ENCODE measurements at regions not wholly inside any gene's neighbourhood (a gene's known extent, or its start where the extent isn't known, plus 50 kb on each side); places are given as distances from the start of the nearest gene placed in this dataset.

DNA sequence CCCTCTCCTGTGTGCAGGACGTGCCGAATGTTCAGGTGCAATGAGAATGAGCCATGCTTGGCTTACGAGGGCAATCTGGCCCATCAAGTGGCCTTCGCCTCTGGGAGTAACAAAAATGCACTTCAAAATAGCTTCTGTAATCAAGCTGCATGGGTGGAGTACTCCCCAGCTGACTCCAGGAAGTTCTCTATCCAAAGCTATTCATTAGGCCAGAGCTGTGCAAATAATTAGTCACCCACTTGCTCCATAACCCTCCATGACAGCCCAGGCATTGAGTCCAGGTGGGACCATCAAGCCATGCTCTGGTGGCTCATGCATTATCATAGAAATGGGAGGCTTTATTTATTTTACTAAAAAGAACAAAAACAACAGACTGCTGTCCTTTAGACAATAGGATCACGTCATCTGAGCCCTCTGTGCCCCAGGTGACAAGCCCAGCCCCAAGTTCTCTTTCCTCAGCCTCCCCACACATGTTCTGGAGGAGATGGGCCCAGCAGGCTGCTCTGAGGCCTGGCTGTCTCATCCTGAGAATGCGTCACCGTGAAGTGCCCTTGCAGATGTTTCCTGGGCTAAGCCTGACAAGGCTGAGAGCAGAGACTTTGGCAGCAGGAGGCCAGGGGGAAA is 244.7 kb downstream of the ETS1 start:
- POLR2A ChIA-PET: interaction anchor here (0.6 to 3.1 kb wide), 3 partner anchors 18 to 153 kb away, joined by 5 to 39 read pairs (median 7); no protein-coding TSS in a partner anchor
- peak overlapping the region; percentile 95 for H3K27ac Mint-ChIP-seq
- no peaks in the 10 kb centered on the region for H3K27me3 Mint-ChIP-seq
- CTCF ChIA-PET: interaction anchor here (0.5 to 4.7 kb wide), 15 partner anchors 14 to 287 kb away, joined by 3 to 37 read pairs (median 4); no protein-coding TSS in a partner anchor
- H3K4me3 Mint-ChIP-seq: peak overlapping the region; percentile 65
- H3K4me1 Mint-ChIP-seq: peaks cover 97% of the 10 kb centered on the region
- peaks cover 10% of the 10 kb centered on the region for H3K36me3 Mint-ChIP-seq (ENCODE audit: low read depth)
- intact Hi-C loops (cut with DNase I, micrococcal nuclease): loop anchor here (1.0 to 5.0 kb wide), 13 partner anchors 13 to 288 kb away; no protein-coding TSS in a partner anchor
- ATAC-seq: peak; percentile 68
- peak; percentile 91 for DNase-seq
- H3K9me3 Mint-ChIP-seq (ENCODE audit: low read depth): peaks cover 4% of the 10 kb centered on the region

DNA sequence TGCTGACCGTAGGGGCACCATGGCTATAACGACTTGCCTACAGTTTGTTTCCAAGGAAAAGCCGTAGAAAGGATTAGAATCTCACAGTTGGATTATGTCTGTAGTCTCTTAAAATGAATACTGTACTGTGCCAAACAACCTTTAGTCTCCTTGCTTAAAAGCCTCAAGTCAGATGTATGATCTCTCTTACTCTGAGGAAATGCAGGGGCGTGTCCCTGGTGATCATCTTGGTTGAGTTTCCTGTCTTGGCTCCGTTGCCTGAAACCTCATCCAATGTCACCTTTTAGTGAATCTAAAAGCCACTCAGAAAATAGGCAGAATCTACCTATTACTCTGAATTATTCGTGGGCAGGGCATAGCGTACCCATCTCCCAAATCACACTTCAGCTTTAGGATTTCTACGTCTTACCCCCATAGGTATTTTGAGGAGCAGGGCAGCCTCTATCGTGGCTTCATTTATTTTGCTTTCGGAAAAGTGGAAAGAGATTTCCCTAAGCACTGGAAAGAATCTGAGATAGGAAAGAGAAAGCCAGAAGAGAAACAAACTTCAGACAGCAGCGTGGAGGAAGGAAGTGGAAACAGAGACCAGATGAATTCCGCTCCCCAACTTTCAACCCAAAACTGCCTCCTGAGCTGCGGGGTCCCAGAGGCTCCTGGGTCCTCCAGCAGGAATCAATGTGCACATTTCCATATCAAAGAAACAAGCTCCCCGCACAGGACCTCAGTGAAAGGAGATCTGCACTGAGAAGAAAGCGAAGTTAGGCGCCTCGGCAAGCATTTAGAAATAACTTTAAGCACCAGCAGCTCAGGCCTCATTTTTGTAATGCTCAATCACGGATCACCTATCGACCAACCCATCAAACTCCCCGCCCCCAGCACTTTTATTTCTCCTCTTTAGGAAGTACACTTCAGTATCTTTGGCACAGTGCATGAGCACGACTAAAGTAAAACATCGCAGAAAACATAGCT is 245.8 kb downstream of the ETS1 start:
- DNase-seq (peak; percentile 75), ATAC-seq (peak; percentile 17)
- peak overlapping the region; percentile 95 for H3K27ac Mint-ChIP-seq
- H3K36me3 Mint-ChIP-seq (ENCODE audit: low read depth): peaks cover 7% of the 10 kb centered on the region
- peaks cover 4% of the 10 kb centered on the region for H3K9me3 Mint-ChIP-seq (ENCODE audit: low read depth)
- H3K27me3 Mint-ChIP-seq: no peaks in the 10 kb centered on the region
- intact Hi-C loops (cut with DNase I, micrococcal nuclease): loop anchor here (1.0 to 5.0 kb wide), 7 partner anchors 12 to 289 kb away; no protein-coding TSS in a partner anchor
- H3K4me3 Mint-ChIP-seq: peak overlapping the region; percentile 65
- peaks cover 95% of the 10 kb centered on the region for H3K4me1 Mint-ChIP-seq
- POLR2A ChIA-PET: interaction anchor here (0.6 to 3.1 kb wide), 4 partner anchors 17 to 154 kb away, joined by 3 to 39 read pairs (median 6); no protein-coding TSS in a partner anchor
- CTCF ChIA-PET: interaction anchor here (0.6 to 4.7 kb wide), 15 partner anchors 13 to 288 kb away, joined by 3 to 37 read pairs (median 4); no protein-coding TSS in a partner anchor

DNA sequence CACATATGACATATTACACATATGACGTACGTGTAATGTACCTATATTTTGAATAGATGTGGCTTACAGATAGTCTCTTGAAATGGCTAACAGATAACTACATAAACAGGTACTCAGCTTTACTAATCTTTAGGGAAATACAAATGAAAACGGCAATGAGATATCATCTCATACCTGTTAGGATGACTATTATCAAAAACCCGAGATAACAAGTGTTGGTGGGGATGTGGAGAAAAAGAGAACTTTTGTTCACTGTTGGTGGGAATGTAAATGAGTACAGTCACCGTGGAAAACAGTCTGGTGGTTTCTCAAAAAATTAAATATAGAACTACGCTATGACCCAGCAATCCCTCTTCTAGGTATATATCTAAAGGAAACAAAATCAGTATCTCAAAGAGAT is 247.6 kb downstream of the ETS1 start:
- peak; percentile 14 for ATAC-seq
- peak overlapping the region; percentile 16 for H3K4me3 Mint-ChIP-seq
- DNase-seq: no peak
- H3K9me3 Mint-ChIP-seq (ENCODE audit: low read depth): peaks cover 4% of the 10 kb centered on the region
- POLR2A ChIA-PET: interaction anchor here (0.6 to 2.1 kb wide), 13 partner anchors 14 to 292 kb away, joined by 3 to 25 read pairs (median 4); no protein-coding TSS in a partner anchor
- H3K27me3 Mint-ChIP-seq: no peaks in the 10 kb centered on the region
- H3K36me3 Mint-ChIP-seq (ENCODE audit: low read depth): peaks cover 6% of the 10 kb centered on the region
- CTCF ChIA-PET: interaction anchor here (0.7 to 4.0 kb wide), 9 partner anchors 9 to 298 kb away, joined by 3 to 28 read pairs (median 4); no protein-coding TSS in a partner anchor
- peak overlapping the region; percentile 95 for H3K27ac Mint-ChIP-seq
- peaks cover 88% of the 10 kb centered on the region for H3K4me1 Mint-ChIP-seq
- intact Hi-C loops (cut with DNase I, micrococcal nuclease): loop anchor here (1.0 to 5.0 kb wide), 6 partner anchors 9 to 243 kb away; no protein-coding TSS in a partner anchor

DNA sequence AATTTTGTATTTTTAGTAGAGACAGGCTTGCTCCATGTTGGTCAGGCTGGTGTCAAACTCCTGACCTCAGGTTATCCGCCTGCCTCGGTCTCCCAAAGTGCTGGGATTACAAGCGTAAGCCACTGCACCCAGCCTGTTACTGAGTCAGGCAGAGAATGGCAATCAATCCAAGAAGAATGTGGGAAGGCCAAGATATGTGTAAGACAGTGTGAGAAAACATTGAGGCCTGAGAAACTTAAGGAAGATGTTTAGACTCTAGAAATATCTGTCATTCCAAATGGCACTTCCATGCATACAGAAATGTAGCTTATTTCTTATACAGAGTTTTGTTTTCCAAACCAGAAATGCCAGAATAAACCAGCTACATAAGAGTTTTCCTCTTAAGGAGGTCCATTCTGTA is 248.5 kb downstream of the ETS1 start:
- Mint-ChIP-seq H3K27ac (no peak overlapping the region), H3K4me3 (no peak overlapping the region), H3K27me3 (no peaks in the 10 kb centered on the region), H3K4me1 (peaks cover 87% of the 10 kb centered on the region), H3K9me3 (ENCODE audit: low read depth) (no peaks in the 10 kb centered on the region), H3K36me3 (ENCODE audit: low read depth) (peaks cover 2% of the 10 kb centered on the region)
- ChIA-PET CTCF (interaction anchor here (1.0 to 4.0 kb wide), 7 partner anchors 8 to 78 kb away, joined by 3 to 28 read pairs (median 4); no protein-coding TSS in a partner anchor), POLR2A (interaction anchor here (0.8 to 2.1 kb wide), 2 partner anchors 13 to 293 kb away, joined by 3 to 25 read pairs; no protein-coding TSS in a partner anchor)
- intact Hi-C loops (cut with DNase I, micrococcal nuclease): loop anchor here in 1 of 2 experiments (1.0 kb wide), 1 partner anchor 9 kb away; no protein-coding TSS in a partner anchor
- ATAC-seq (no peak), DNase-seq (no peak)

DNA sequence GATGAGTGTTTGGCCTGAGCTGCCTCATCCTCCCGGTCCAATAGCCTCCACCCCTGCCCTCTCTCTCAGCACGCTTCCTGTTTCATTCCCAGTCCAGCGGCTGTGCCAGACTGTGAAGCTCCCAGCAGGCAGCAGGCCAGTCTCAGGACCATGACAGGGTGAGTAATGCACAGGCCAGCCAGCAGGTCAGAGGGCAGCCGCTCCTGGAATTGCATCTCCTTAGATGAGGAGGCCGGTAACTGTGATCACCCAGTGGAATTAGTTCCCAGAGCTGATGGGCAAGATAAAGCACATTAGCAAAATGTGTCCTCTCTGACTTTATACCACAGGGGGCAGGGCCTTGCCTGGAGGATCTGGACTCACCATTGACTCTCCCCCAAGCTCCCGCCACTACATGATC is 251.2 kb downstream of the ETS1 start:
- ChIA-PET POLR2A (interaction anchor here (1.0 to 1.2 kb wide), 2 partner anchors 12 to 34 kb away, joined by 3 to 10 read pairs; no protein-coding TSS in a partner anchor), CTCF (interaction anchor here (0.6 to 1.4 kb wide), 8 partner anchors 9 to 179 kb away, joined by 3 to 5 read pairs (median 3); no protein-coding TSS in a partner anchor)
- peaks cover 2% of the 10 kb centered on the region for H3K36me3 Mint-ChIP-seq (ENCODE audit: low read depth)
- DNase-seq (no peak), ATAC-seq (no peak)
- H3K27ac Mint-ChIP-seq: no peak overlapping the region
- no peaks in the 10 kb centered on the region for H3K27me3 Mint-ChIP-seq
- intact Hi-C loops (cut with DNase I, micrococcal nuclease): no loop called here
- H3K4me3 Mint-ChIP-seq: no peak overlapping the region
- peaks cover 70% of the 10 kb centered on the region for H3K4me1 Mint-ChIP-seq
- no peaks in the 10 kb centered on the region for H3K9me3 Mint-ChIP-seq (ENCODE audit: low read depth)

DNA sequence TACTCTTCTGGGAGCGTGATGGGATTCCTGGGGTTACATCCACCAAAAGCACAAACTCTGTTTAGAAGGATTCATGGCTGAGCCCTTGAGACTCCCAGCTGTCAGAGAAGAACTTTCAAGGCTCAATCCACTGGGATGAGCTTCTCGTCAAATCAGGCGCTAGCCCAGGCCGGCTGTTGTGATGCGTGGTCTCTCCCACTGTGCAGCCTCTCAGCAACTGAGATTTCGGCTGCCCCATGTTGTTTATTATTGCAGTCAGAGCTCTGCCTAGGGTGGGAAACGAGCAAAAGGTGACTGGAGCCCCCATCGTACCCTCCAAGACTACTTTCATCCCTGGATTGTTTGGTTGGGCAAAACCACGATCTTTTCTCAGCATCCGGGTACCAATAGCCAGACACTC is 251.6 kb downstream of the ETS1 start:
- no peak for ATAC-seq
- POLR2A ChIA-PET: no interaction called here

DNA sequence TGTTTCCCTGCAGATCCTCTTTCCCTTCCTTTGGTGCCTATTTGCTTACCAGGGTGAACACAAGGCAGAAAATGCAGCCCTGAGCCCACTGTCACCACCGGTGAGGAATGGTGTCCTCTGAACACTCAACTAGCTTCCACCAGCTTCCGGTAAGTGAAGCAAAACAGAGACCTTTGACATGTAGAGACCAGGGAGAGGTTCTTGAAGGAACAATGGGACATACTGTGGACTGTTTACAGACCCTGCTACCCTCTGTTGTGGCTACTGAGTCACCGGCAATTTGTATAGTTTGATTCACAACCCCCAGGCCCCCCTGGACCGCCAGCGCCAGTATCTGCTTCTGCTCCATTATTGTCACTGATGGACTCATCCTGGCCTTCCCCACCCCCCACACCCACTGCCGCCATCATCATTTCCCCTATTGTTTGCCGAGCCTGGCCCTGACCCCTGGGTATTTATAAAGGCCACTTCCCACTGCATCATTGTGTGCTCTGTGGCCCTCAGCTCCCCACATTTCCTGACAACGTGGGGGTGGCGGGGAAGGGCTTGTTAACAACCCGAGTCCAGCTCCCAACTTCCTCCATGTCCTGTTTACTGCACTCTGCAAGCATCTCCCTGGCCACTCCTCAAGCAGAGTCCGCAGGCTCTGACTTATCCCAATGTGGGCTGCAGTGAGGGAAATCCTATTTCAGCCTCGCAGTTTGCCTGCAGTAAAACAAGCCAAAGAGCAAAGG is 252.9 kb downstream of the ETS1 start:
- Mint-ChIP-seq H3K4me1 (peaks cover 70% of the 10 kb centered on the region), H3K9me3 (ENCODE audit: low read depth) (no peaks in the 10 kb centered on the region), H3K27me3 (no peaks in the 10 kb centered on the region), H3K36me3 (ENCODE audit: low read depth) (peaks cover 4% of the 10 kb centered on the region), H3K27ac (no peak overlapping the region), H3K4me3 (no peak overlapping the region)
- POLR2A ChIA-PET: interaction anchor here (0.9 kb wide), 1 partner anchor 86 kb away, joined by 3 read pairs; no protein-coding TSS in a partner anchor
- ATAC-seq: no peak
- no peak for DNase-seq
- CTCF ChIA-PET: interaction anchor here (0.6 to 2.2 kb wide), 9 partner anchors 9 to 137 kb away, joined by 3 to 6 read pairs (median 4); no protein-coding TSS in a partner anchor
- intact Hi-C loops (cut with DNase I, micrococcal nuclease): no loop called here

More for the DNA sequence above, 251.6 kb downstream of the ETS1 start:
- intact Hi-C loops (cut with DNase I, micrococcal nuclease): no loop called here
- Mint-ChIP-seq H3K27ac (no peak overlapping the region), H3K4me1 (peaks cover 70% of the 10 kb centered on the region), H3K27me3 (no peaks in the 10 kb centered on the region), H3K9me3 (ENCODE audit: low read depth) (no peaks in the 10 kb centered on the region), H3K4me3 (no peak overlapping the region), H3K36me3 (ENCODE audit: low read depth) (peaks cover 2% of the 10 kb centered on the region)
- DNase-seq: no peak
- CTCF ChIA-PET: interaction anchor here (0.8 to 1.4 kb wide), 6 partner anchors 8 to 47 kb away, joined by 3 to 5 read pairs (median 4); no protein-coding TSS in a partner anchor

DNA sequence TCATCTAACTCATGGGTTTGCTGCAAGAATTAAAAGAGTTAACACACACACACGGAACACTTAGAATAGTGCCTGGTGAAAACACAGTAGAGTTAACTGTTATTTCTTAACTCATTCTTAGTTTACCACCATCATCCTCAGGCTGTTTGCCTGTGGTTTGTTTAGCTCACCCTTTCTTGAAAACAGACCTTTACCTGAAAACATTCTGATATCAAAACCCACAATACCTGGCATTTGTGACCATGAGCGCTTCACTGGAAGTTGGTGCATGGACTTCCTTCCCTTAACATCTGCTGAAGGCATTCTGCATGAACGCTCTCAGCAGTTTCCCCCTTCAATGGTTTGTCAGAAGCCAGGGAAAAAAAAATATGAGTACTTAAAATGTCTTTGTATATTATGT is 256.0 kb downstream of the ETS1 start:
- Mint-ChIP-seq H3K27me3 (no peaks in the 10 kb centered on the region), H3K4me1 (peaks cover 76% of the 10 kb centered on the region), H3K4me3 (no peak overlapping the region), H3K36me3 (ENCODE audit: low read depth) (peaks cover 4% of the 10 kb centered on the region), H3K9me3 (ENCODE audit: low read depth) (no peaks in the 10 kb centered on the region), H3K27ac (peak overlapping the region; percentile 92)
- intact Hi-C loops (cut with DNase I, micrococcal nuclease): no loop called here
- ATAC-seq (no peak), DNase-seq (no peak)
- ChIA-PET POLR2A (interaction anchor here (0.7 kb wide), 1 partner anchor 303 kb away, joined by 3 read pairs; no protein-coding TSS in a partner anchor), CTCF (interaction anchor here (0.6 to 1.4 kb wide), 4 partner anchors 8 to 243 kb away, joined by 3 to 7 read pairs (median 3); no protein-coding TSS in a partner anchor)

DNA sequence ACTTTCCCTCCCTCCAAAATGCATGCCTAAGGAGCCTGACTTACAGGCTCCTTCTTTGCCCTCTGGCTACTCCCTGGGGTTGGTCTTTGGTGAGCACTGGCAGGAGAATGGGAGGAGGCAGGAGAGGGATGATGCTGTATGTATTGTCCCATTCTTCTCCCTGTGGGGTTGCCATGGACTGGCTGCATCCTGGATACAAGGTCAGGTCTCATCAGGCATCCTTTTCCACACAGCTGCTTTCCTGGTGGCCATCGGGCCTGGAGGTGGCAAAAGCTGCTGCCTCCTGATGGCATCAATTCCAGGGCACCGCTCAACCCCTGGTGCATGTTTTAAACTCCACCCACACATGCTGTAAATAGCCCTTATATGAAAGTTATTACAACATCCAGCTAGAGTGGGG is 257.2 kb downstream of the ETS1 start:
- DNase-seq: no peak
- ChIA-PET POLR2A (interaction anchor here (1.2 kb wide), 1 partner anchor 14 kb away, joined by 3 read pairs; no protein-coding TSS in a partner anchor), CTCF (interaction anchor here (0.8 to 1.4 kb wide), 4 partner anchors 9 to 128 kb away, joined by 3 to 7 read pairs (median 4); no protein-coding TSS in a partner anchor)
- intact Hi-C loops (cut with DNase I, micrococcal nuclease): loop anchor here in 1 of 2 experiments (1.0 kb wide), 1 partner anchor 9 kb away; no protein-coding TSS in a partner anchor
- Mint-ChIP-seq H3K4me3 (no peak overlapping the region), H3K36me3 (ENCODE audit: low read depth) (peaks cover 1% of the 10 kb centered on the region), H3K27me3 (no peaks in the 10 kb centered on the region), H3K9me3 (ENCODE audit: low read depth) (no peaks in the 10 kb centered on the region), H3K4me1 (peaks cover 79% of the 10 kb centered on the region), H3K27ac (peak overlapping the region; percentile 92)
- no peak for ATAC-seq
